ACC112 (cell line): ENCODE measurements at regions not wholly inside any gene's neighbourhood (a gene's known extent, or its start where the extent isn't known, plus 50 kb on each side); places are given as distances from the start of the nearest gene placed in this dataset.

Experiments used
- H2AFZ ChIP-seq: fragments of 200-600 bp; sonication (generic); one replicate; pipeline ENCODE4 v1.6.0; 2017; ENCODE audit warnings: antibody characterized with exemption, low read length; ENCODE audit not compliant: unreplicated experiment
- H3K27ac ChIP-seq: fragments of 200-600 bp; sonication (generic); 2 replicates; pipeline ENCODE4 v1.5.1; 2014; ENCODE audit warnings: low read depth, mild to moderate bottlenecking, antibody characterized with exemption, low read length, moderate library complexity
- H3K27me3 ChIP-seq: fragments of 200-600 bp; sonication (generic); 2 replicates; pipeline ENCODE4 v1.6.1; 2014; ENCODE audit warnings: mild to moderate bottlenecking, antibody characterized with exemption, low read length, moderate library complexity, mixed read lengths; ENCODE audit not compliant: insufficient read depth
- H3K36me3 ChIP-seq: fragments of 200-600 bp; sonication (generic); 2 replicates; pipeline ENCODE4 v1.6.1; 2016; ENCODE audit warnings: mild to moderate bottlenecking, antibody characterized with exemption, low read length, moderate library complexity, mixed read lengths; ENCODE audit not compliant: insufficient read depth
- H3K4me1 ChIP-seq: fragments of 200-600 bp; sonication (generic); one replicate; pipeline ENCODE4 v1.6.1; 2016; ENCODE audit warnings: low read length, mixed read lengths; ENCODE audit not compliant: insufficient read depth, unreplicated experiment, control insufficient read depth
- H3K4me3 ChIP-seq: fragments of 200-600 bp; sonication (generic); 2 replicates; pipeline ENCODE4 v1.5.1; 2014; ENCODE audit warnings: mild to moderate bottlenecking, low read depth, low read length
- H3K79me2 ChIP-seq: fragments of 200-600 bp; sonication (generic); one replicate; pipeline ENCODE4 v1.6.0; 2016; ENCODE audit warnings: low read length; ENCODE audit not compliant: control insufficient read depth, unreplicated experiment, insufficient read depth

DNA sequence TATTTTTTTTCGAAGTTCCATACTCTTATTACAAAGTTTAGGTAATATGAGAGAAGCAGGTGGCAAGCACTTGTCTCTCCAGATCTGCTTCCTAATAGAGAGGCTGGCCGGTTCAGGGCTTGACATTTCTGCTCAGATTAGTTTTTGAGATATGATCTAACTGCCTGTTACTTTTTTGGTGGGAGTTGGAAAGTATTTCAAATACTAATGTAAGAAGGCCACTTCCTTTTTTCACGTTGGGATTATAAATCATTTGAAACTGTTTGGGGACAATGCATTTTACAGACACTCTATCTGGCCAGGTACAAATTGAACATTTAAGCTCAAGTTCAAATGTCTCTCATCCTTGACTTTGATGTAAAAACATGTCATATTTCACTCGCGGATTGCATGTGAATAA is 222.1 kb upstream of the SULF2 start:
- Histone ChIP-seq H3K4me1 (peaks cover 2% of the 10 kb centered on the region), H3K4me3 (no peak overlapping the region), H3K36me3 (no peaks in the 10 kb centered on the region), H3K27me3 (no peaks in the 10 kb centered on the region), H3K27ac (no peak overlapping the region), H2AFZ (no peak overlapping the region), H3K79me2 (no peaks in the 10 kb centered on the region)

DNA sequence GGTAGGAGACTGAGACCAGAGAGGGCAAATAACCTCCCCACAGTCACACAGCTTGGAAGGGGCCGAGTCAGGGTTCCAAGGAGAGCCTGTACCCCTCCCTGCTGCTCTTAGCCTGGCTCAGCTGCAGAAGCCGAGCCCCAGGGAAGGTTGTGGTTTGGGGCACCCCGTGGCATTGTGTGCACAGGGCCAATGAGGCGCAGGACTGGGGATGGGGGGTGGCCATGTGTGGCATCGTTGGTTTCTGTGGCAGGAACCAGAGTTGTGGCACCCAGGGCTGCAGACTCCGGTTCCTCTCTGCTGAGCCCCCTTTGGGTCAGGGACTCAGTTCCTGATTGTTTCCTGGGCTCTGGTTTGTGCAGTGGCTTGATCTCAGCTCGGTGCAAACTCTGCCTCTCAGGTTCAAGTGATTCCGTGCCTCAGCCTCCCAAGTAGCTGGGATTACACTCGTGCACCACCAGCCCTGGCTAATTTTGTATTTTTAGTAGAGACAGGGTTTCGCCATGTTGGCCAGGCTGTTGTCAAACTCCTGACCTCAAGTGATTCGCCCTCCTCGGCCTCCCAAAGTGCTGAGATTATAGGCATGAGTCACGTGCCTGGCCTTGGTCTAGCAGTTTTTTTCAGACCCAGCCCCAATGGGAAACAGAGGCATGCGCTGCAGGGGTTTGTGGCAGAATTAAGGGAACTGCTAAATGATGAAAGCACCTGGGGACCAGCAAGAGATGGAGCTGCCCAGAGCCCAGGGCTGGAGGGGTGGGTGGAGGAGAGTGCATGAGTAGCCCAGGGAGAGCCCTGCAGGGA is 221.0 kb upstream of the SULF2 start:
- Histone ChIP-seq H3K36me3 (no peaks in the 10 kb centered on the region), H3K27ac (no peak overlapping the region), H3K4me1 (peaks cover 2% of the 10 kb centered on the region), H3K27me3 (no peaks in the 10 kb centered on the region), H3K79me2 (no peaks in the 10 kb centered on the region), H3K4me3 (no peak overlapping the region), H2AFZ (no peak overlapping the region)

DNA sequence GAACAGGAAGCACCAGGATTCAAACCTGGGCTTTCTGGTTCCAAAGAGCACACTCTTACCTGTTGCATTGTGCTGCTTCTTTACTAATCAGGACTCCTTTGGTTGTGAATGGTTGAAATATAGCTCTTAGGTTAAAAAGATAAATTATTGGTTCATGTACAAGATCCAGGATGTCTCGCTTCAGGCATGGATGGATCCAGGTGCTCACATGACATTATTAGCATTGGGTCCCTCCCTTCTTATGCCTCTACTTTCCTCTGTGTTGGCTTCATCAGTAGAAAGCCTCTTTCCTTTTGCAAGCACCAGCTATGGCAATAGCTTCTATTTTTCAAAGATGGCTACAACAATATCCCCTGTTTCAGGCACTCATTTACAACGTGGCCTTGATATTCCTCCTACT is 217.7 kb upstream of the SULF2 start:
- H3K36me3 ChIP-seq, result no peaks in the 10 kb centered on the region
- no peaks in the 10 kb centered on the region for H3K27me3 ChIP-seq
- no peak overlapping the region for H3K4me3 ChIP-seq
- no peaks in the 10 kb centered on the region for H3K79me2 ChIP-seq
- H3K4me1 ChIP-seq, result no peaks in the 10 kb centered on the region
- H3K27ac ChIP-seq, result no peak overlapping the region
- no peak overlapping the region for H2AFZ ChIP-seq

DNA sequence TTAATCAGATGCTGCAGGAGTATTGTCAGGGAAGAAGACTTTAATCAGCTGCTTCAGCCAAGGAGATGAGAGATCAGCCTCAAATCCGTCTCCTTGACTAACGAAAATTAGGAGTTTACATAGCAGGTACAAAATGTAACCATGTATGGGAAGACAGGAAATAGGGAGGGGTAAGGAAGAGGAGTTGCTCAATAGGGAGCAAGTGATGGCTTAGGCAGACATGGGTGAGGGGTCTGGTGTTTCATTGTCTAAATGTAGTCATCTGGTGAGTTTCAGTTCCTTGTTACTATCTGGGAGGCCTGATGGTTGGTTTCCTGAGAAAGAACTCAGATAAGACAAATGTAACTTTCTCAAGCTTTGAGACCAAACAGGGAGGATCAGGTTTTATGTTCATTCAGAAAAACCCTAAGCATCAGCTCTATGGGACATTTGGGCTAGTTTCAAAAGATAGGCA is 217.3 kb upstream of the SULF2 start:
- H3K27me3 ChIP-seq, result no peaks in the 10 kb centered on the region
- H2AFZ ChIP-seq, result no peak overlapping the region
- no peaks in the 10 kb centered on the region for H3K79me2 ChIP-seq
- no peaks in the 10 kb centered on the region for H3K36me3 ChIP-seq
- H3K27ac ChIP-seq, result no peak overlapping the region
- H3K4me1 ChIP-seq, result no peaks in the 10 kb centered on the region
- H3K4me3 ChIP-seq, result no peak overlapping the region

DNA sequence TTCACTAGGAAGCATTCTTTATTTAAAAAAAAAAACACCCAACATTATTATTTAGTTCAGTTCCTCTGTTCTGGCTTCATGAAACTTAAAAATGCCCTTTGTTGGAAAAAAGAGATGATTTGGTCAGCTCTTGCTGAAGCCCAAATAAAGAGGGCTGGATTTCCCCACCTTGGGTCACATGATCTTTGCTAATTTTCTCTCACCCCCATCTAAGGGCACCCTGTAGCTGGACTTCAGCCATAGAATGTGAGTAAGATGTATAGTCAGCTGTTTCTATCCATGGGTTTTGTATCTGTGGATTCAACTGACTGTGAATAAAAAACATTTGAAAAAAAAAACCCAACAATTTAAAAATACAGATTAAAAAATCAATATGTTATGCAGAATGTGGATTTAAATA is 213.9 kb upstream of the SULF2 start:
- H3K27ac ChIP-seq, result no peak overlapping the region
- no peak overlapping the region for H3K4me3 ChIP-seq
- no peaks in the 10 kb centered on the region for H3K36me3 ChIP-seq
- H3K27me3 ChIP-seq, result peaks cover 7% of the 10 kb centered on the region
- H2AFZ ChIP-seq, result no peak overlapping the region
- H3K4me1 ChIP-seq, result no peaks in the 10 kb centered on the region
- no peaks in the 10 kb centered on the region for H3K79me2 ChIP-seq

DNA sequence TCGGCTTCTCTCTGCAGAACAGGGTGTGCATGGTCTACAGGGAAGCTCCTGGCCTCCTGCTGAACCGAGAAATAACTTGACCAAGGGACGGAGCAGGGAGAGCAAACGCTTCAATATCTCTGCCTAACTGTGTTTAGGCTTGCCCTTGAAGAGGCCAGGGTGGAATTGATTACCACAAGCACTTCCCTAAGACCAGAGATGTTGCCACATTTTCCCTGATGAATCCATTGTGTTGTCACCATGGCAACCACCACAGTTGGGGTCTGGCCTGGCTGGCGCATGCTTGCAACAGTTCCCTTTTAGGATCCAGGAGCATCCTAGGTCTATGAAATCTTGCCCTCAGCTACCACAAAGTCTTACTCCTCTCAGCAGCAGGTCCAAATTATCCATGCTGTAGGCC is 213.5 kb upstream of the SULF2 start:
- Histone ChIP-seq H2AFZ (no peak overlapping the region), H3K4me1 (no peaks in the 10 kb centered on the region), H3K27me3 (peaks cover 7% of the 10 kb centered on the region), H3K36me3 (no peaks in the 10 kb centered on the region), H3K27ac (no peak overlapping the region), H3K4me3 (no peak overlapping the region), H3K79me2 (no peaks in the 10 kb centered on the region)

DNA sequence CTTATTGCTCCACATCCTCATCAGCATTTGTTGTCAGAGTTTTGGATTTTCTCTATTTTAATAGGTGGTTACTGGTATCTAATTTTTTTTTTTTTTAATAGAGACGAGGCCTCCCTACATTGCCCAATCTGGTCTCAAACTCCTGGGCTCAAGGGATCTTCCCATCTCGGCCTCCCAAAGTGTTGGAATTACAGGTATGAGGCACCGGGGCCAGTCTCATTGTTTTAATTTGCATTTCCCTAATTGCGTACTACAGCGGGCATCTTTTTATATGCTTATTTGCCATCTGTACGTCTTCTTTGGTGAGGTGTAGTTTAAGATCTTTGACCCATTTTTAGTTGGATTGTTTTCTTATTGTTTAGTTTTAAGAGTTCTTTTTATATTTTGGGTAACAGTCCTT is 210.4 kb upstream of the SULF2 start:
- H2AFZ ChIP-seq, result no peak overlapping the region
- no peaks in the 10 kb centered on the region for H3K79me2 ChIP-seq
- H3K27me3 ChIP-seq, result peaks cover 27% of the 10 kb centered on the region
- no peak overlapping the region for H3K4me3 ChIP-seq
- no peaks in the 10 kb centered on the region for H3K36me3 ChIP-seq
- no peaks in the 10 kb centered on the region for H3K4me1 ChIP-seq
- H3K27ac ChIP-seq, result no peak overlapping the region

DNA sequence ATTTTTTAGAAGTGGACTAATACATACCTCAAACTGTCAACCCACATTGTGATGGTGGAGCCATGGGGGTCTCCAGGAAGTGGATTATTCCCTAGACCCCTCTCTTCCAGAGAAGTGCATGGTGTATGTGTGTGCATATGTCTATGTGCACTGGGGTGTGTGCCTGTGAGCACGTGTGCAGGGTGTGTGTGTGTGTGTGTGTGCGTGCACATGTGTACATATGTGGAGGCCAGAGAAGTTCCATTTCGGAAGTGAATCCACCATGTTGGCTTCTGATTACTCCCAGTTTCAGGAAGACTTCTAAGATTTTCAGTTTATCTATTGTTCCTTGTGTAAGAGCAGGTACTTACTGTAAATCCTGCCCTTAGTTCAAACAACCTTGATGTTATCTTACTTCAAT is 208.5 kb upstream of the SULF2 start:
- H3K36me3 ChIP-seq, result no peaks in the 10 kb centered on the region
- H3K79me2 ChIP-seq, result no peaks in the 10 kb centered on the region
- no peak overlapping the region for H3K4me3 ChIP-seq
- no peak overlapping the region for H2AFZ ChIP-seq
- no peak overlapping the region for H3K27ac ChIP-seq
- H3K4me1 ChIP-seq, result no peaks in the 10 kb centered on the region
- peaks cover 33% of the 10 kb centered on the region for H3K27me3 ChIP-seq

DNA sequence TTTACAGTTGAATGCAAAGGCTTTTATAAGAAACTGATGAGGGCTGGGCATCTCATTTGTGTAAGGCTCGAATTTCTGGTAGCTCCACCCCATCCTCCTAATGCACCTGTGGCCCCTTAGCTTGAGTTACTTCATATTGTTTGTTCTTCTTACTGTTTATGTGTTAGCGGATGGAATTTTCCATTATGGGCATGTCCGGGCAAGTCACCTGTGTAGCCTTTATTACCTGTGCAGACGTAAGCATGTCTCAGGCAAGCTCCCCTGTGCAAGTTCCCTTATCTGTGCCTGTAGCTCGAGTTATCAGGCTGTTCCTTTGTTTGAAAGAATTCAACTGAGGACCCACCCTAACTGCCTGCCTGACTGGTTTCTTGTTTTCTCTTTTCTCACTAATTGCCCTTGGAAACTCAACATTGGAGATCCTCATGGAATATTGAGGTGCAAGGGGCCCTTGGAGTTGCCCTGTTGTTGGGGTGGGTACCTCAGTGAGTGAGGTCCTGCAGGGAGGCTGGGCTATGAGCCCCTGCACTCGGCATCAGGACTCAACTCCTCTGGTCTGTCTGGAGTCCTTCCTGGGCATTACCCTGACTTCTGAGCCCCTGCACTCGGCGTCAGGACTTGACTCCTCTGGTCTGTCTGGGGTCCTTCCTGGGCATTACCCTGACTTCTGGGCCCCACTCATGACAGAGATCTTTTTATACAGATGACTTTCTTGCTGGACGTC is 207.9 kb upstream of the SULF2 start:
- Histone ChIP-seq H3K4me1 (no peaks in the 10 kb centered on the region), H3K27ac (no peak overlapping the region), H2AFZ (no peak overlapping the region), H3K36me3 (no peaks in the 10 kb centered on the region), H3K27me3 (peaks cover 33% of the 10 kb centered on the region), H3K4me3 (no peak overlapping the region), H3K79me2 (no peaks in the 10 kb centered on the region)

DNA sequence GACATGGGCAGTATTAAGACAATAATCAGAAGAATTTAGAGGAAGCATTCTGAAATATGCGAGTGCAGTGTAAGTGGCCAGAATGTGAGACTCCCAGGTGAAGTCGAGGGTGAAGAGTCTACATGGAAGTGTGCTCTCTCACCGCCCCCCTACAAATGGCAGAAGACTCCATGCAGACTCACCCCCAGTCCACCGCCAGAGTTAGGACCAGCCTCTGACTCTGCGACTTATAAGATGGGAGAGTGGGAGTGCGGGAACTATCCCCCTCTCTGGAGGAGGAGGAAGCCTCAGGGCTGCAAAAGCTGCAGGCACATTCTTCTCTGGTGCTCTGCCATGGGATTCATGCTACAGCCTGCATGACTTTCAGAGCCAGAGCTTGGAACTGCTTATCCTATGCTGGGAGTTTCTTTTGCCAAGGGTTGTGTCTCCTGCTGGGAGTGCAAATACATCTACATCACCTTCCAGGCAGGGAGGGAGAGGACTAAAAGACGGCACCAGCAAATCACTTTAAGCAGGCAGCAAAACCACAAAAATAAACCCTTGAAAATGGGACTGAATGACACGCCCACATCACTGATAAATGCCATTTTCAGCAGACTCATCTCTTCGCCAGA is 206.7 kb upstream of the SULF2 start:
- no peak overlapping the region for H2AFZ ChIP-seq
- H3K79me2 ChIP-seq, result no peaks in the 10 kb centered on the region
- H3K27ac ChIP-seq, result no peak overlapping the region
- H3K4me3 ChIP-seq, result no peak overlapping the region
- H3K4me1 ChIP-seq, result no peaks in the 10 kb centered on the region
- H3K27me3 ChIP-seq, result peaks cover 33% of the 10 kb centered on the region
- H3K36me3 ChIP-seq, result no peaks in the 10 kb centered on the region
